Uterus (tissue), 3 donors: ENCODE measurements at regions not wholly inside any gene's neighbourhood (a gene's known extent, or its start where the extent isn't known, plus 50 kb on each side); places are given as distances from the start of the nearest gene placed in this dataset.
A peak's percentile ranks its signal among the peaks of the same experiment; 100 is the strongest.

ENCODE experiments used
- DNase-seq, 2 donors: peaks; one replicate each; pipeline ENCODE4 v3.0.0-alpha.2; 2019 to 2020
- H3K27ac ChIP-seq, 2 donors: fragments of 200-600 bp; sonication (generic); 1 replicate in 1 of 2; 2 replicates in 1 of 2; pipeline ENCODE4 v1.5.1; 2016 to 2018
- H3K27me3 ChIP-seq, 2 donors: fragments of 200-600 bp; sonication (generic); one replicate each; pipeline ENCODE4 v1.5.1; 2018 to 2019; ENCODE audit warnings: control low read depth in 1 of 2
- H3K36me3 ChIP-seq, 2 donors: fragments of 200-600 bp; sonication (generic); one replicate each; pipeline ENCODE4 v1.5.1; 2019; ENCODE audit warnings: control low read depth in 1 of 2
- H3K4me1 ChIP-seq, 2 donors: fragments of 200-600 bp; sonication (generic); one replicate each; pipeline ENCODE4 v1.5.1; 2018 to 2019; ENCODE audit warnings: control low read depth in 1 of 2
- H3K4me3 ChIP-seq, 2 donors: fragments of 200-600 bp; sonication (generic); 1 replicate in 1 of 2; 2 replicates in 1 of 2; pipeline ENCODE4 v1.5.1; 2018 to 2019; ENCODE audit warnings: mild to moderate bottlenecking in 1 of 2
- H3K9me3 ChIP-seq, 2 donors: fragments of 200-600 bp; sonication (generic); one replicate each; pipeline ENCODE4 v1.5.1; 2019; ENCODE audit warnings: control low read depth in 1 of 2
- CTCF ChIP-seq, 4 experiments: fragments of 200-600 bp in 2 of 4; fragments of 450-650 bp in 2 of 4; sonication (generic) in 2 of 4; IDR thresholded peaks; one replicate each; pipeline ENCODE4 v1.5.1; 2016 to 2019; ENCODE audit warnings: antibody characterized with exemption in 4 of 4, mild to moderate bottlenecking in 2 of 4, moderate library complexity in 1 of 4
- POLR2A ChIP-seq, 2 donors: fragments of 450-650 bp; IDR thresholded peaks; one replicate each; pipeline ENCODE4 v1.6.1; 2016; ENCODE audit warnings: antibody characterized with exemption in 2 of 2, mild to moderate bottlenecking in 1 of 2, moderate library complexity in 1 of 2
- intact Hi-C: fragments of 100-400 bp; cut with DNase I; formaldehyde crosslinking; loops from one replicate; pipeline ENCODE4 v1.15.1; 2023; ENCODE audit warnings: low total_unique reads
- donor health status: DM: yes; HTN: yes; CAD: no.

DNA sequence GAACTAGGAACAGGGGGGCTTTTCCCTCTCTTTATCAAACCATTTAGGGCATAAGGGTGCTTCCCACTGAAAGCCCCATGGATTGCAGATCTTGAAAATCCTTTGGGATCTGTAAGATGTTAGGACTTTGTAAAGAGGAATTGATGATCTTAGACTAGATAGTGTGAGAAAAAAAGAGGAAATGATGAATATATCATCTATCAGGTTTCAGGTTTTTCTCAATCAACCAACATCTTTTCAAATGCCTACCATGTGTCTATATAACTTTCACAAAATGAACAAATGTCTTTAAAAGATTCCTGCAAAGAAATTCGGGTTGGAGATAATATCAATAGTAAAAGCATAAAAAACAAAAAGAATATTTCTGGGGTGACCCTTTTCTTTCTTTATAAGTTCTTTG lies 50.1 kb downstream of the KCNC4 start:
- no peak overlapping the region for H3K4me3 ChIP-seq
- intact Hi-C loops = no loop called here

DNA sequence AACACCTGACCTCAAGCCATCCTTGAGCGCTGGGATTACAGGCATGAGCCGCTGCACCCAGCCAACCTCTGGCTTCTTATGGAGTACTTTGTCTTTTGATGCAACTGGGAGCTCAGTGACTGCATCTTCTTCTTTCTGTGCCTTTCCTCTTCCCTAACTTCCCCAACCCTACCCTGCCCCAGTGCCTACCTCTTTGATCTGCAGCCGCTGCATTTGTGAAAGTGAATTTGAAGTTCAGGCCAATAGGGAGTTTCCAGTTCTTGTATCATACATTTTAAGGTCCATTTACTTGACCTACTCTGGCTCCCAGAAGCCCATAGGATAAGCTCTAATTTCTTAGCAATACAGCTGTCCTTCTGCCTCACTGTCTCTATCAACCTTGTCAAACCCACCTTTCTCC lies 52.2 kb downstream of the KCNC4 start:
- no peak for DNase-seq
- Histone ChIP-seq H3K4me3 (no peak overlapping the region), H3K36me3 (no peaks in the 10 kb centered on the region), H3K27ac (no peak overlapping the region), H3K9me3 (no peaks in the 10 kb centered on the region), H3K4me1 (no peaks in the 10 kb centered on the region), H3K27me3 (no peaks in the 10 kb centered on the region)
- intact Hi-C loops = no loop called here
- TF ChIP-seq CTCF (IDR thresholded peaks at IDR 0.05) = no peak
- no peak for TF ChIP-seq POLR2A (IDR thresholded peaks at IDR 0.05)

More for the DNA sequence above, 50.1 kb downstream of the KCNC4 start:
- H3K27me3 ChIP-seq = no peaks in the 10 kb centered on the region
- H3K36me3 ChIP-seq = no peaks in the 10 kb centered on the region
- TF ChIP-seq CTCF (IDR thresholded peaks at IDR 0.05) (no peak), POLR2A (IDR thresholded peaks at IDR 0.05) (no peak)
- no peak overlapping the region for H3K27ac ChIP-seq
- H3K4me1 ChIP-seq = no peaks in the 10 kb centered on the region
- no peaks in the 10 kb centered on the region for H3K9me3 ChIP-seq
- no peak for DNase-seq

DNA sequence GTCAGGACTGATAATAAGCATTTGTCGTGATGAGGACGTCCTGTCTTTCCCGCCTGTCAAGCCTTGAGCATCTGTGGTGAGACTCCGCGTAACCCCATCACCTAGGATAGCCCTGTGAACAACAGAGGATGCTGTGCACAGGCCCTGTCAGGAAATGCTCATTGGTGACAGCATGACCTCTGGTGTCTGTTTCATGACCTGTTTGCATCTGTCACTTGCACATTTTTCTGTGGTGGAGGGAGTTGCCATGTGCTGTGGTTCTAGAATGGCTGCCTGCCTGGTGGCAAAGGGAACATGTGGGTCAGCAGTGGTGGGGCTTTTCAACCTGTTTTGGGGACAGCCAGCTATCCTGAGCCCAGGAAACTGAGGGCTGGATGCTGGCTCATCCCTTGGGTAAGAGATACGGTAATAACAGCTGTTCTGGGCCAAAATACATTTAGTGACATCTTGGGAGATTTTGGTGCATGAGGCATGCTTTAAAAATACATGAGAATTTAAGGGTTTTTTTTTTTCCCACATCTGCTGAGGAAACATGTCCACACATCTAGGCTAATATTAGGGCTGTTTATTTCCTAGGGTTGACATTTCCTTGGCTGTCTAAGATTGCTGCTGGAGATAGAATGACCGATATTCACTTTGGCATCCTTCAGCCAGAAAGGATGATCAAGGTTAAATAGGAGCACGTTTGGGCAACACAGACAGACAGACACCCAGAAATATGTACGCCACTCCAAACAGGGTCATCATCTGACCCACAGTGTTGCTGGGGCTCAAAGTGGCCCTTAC lies 52.9 kb downstream of the KCNC4 start:
- H3K27ac ChIP-seq = peak overlapping the region in 1 of 2 donors; percentile 4
- no peaks in the 10 kb centered on the region for H3K9me3 ChIP-seq
- no peak for DNase-seq
- TF ChIP-seq POLR2A (IDR thresholded peaks at IDR 0.05) (no peak), CTCF (IDR thresholded peaks at IDR 0.05) (no peak)
- no peaks in the 10 kb centered on the region for H3K36me3 ChIP-seq
- intact Hi-C loops = no loop called here
- no peak overlapping the region for H3K4me3 ChIP-seq
- H3K4me1 ChIP-seq = no peaks in the 10 kb centered on the region
- H3K27me3 ChIP-seq = no peaks in the 10 kb centered on the region

DNA sequence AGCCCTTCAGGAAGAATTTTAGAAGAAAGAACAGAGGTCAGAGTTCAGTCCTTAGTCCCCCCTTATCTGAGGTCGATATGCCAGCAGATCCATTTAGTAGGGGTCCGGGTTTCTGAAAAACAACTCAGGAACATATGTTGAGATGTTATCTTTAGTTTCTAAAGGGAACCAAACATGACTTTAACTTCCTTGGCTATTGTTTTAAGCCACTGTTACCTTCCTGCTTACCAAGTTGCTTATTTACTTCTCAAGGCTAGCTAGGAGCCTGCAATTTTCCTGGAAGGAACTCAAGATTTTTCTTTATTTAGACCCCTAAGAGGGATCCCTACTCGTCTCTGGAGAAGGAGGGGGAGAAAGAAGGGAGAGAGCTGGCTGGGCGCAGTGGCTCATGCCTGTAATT lies 54.3 kb downstream of the KCNC4 start:
- no peaks in the 10 kb centered on the region for H3K27me3 ChIP-seq
- H3K36me3 ChIP-seq = no peaks in the 10 kb centered on the region
- TF ChIP-seq POLR2A (IDR thresholded peaks at IDR 0.05) (no peak), CTCF (IDR thresholded peaks at IDR 0.05) (no peak)
- no peaks in the 10 kb centered on the region for H3K4me1 ChIP-seq
- DNase-seq = no peak
- no peaks in the 10 kb centered on the region for H3K9me3 ChIP-seq
- intact Hi-C loops = no loop called here
- H3K4me3 ChIP-seq = no peak overlapping the region
- peak overlapping the region in 1 of 2 donors; percentile 37 for H3K27ac ChIP-seq

- no peak for TF ChIP-seq POLR2A (IDR thresholded peaks at IDR 0.05)
- TF ChIP-seq CTCF (IDR thresholded peaks at IDR 0.05) = no peak
- no peak for DNase-seq
- Histone ChIP-seq H3K36me3 (no peaks in the 10 kb centered on the region), H3K4me3 (no peak overlapping the region), H3K9me3 (no peaks in the 10 kb centered on the region), H3K27ac (no peak overlapping the region), H3K27me3 (no peaks in the 10 kb centered on the region), H3K4me1 (no peaks in the 10 kb centered on the region)
- intact Hi-C loops = no loop called here
These were observed 55.1 kb downstream of the KCNC4 start for GRCh38 chr1:110265186-110265585.
